Spleen (tissue), 7 donors: ENCODE measurements at regions not wholly inside any gene's neighbourhood (a gene's known extent, or its start where the extent isn't known, plus 50 kb on each side); places are given as distances from the start of the nearest gene placed in this dataset.

Source experiments
- POLR2A ChIP-seq, 3 donors: fragments of 450-650 bp; IDR thresholded peaks; one replicate each; pipeline ENCODE4 v1.5.1; 2017; ENCODE audit warnings: antibody characterized with exemption in 3 of 3, mild to moderate bottlenecking in 1 of 3
- TF ChIP-seq, protein P1 (sequence below), 11 experiments: fragments of 200-600 bp in 7 of 11; fragments of 450-650 bp in 4 of 11; sonication (generic) in 4 of 11; IDR thresholded peaks in 8 of 11; conservative IDR thresholded peaks in 3 of 11; 1 replicate in 7 of 11; 2 replicates in 4 of 11; pipeline versions ENCODE4 v1.4.0 to v1.8.0; 2016 to 2021; ENCODE audit warnings: antibody characterized with exemption in 11 of 11, inconsistent platforms in 4 of 11, mild to moderate bottlenecking in 1 of 11
- donor health status: DM: no; HTN: no; CAD: no; lungs with moderate emphysema.
- donor health status: DM: no; HTN: no; CAD: no.
- donor health status: DM: no; HTN: no; CAD: no.

DNA sequence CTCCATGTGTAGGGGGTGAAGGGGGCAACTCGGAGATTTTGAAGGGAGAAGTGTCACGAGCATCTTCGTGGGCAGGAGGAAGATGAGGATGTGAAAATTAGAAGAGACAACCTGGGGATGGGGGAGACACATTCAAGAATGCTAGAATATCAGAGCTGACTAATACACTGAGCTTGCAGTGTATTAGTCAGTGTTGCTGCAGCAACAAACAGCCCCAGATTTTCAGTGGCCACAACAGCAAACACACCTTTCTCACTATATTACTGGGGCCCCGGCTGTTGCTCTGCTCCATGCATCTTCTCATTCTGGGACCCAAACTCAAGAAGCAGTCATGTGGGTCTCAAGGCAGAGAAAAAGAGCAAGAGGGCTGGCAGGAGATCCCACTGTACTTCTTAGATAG, 74.8 kb upstream of the SIM2 start:
- TF ChIP-seq, protein P1, sequence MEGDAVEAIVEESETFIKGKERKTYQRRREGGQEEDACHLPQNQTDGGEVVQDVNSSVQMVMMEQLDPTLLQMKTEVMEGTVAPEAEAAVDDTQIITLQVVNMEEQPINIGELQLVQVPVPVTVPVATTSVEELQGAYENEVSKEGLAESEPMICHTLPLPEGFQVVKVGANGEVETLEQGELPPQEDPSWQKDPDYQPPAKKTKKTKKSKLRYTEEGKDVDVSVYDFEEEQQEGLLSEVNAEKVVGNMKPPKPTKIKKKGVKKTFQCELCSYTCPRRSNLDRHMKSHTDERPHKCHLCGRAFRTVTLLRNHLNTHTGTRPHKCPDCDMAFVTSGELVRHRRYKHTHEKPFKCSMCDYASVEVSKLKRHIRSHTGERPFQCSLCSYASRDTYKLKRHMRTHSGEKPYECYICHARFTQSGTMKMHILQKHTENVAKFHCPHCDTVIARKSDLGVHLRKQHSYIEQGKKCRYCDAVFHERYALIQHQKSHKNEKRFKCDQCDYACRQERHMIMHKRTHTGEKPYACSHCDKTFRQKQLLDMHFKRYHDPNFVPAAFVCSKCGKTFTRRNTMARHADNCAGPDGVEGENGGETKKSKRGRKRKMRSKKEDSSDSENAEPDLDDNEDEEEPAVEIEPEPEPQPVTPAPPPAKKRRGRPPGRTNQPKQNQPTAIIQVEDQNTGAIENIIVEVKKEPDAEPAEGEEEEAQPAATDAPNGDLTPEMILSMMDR (IDR thresholded peaks at IDR 0.05 in 8 of 11, conservative IDR thresholded peaks at IDR 0.05 in 3 of 11) = no peak
- TF ChIP-seq POLR2A (IDR thresholded peaks at IDR 0.05) = no peak
